B cell (primary cell): ENCODE measurements at regions not wholly inside any gene's neighbourhood (a gene's known extent, or its start where the extent isn't known, plus 50 kb on each side); places are given as distances from the start of the nearest gene placed in this dataset.

Experiments used
- CTCF ChIP-seq: fragments of 200-600 bp; IDR thresholded peaks from one replicate; pipeline ENCODE4 v1.8.0; 2022; ENCODE audit warnings: antibody characterized with exemption, mild to moderate bottlenecking
- EZH2 ChIP-seq: IDR thresholded peaks from 2 replicates; pipeline ENCODE4 v1.6.1; 2012; ENCODE audit warnings: borderline replicate concordance, low read depth, mild to moderate bottlenecking, moderate library complexity, low read length; ENCODE audit not compliant: insufficient read depth, poor library complexity, severe bottlenecking

- no peak for TF ChIP-seq CTCF
- no peak for TF ChIP-seq EZH2
Measured at GRCh38 chr3:103494512-103494911, 1059.7 kb downstream of the ZPLD1 start.
